CD14-positive monocyte (primary cell): ENCODE measurements at regions not wholly inside any gene's neighbourhood (a gene's known extent, or its start where the extent isn't known, plus 50 kb on each side); places are given as distances from the start of the nearest gene placed in this dataset.
"Not testable (repeated sequence)": the region's sequence is repeated elsewhere in the genome, so short reads cannot be mapped to it uniquely, and the experiment has no call there.

Experiments used
- DNase-seq, 3 donors: peaks; one replicate each; pipeline ENCODE4 v3.0.0-alpha.2; 2011 to 2022
- H2AFZ ChIP-seq: 2 replicates; pipeline ENCODE4 v1.6.0; 2012; ENCODE audit warnings: mild to moderate bottlenecking, low read depth, low read length, inconsistent platforms; ENCODE audit not compliant: insufficient read depth, poor library complexity, severe bottlenecking
- H3K27ac ChIP-seq, 2 donors: 1 replicate in 1 of 2; 2 replicates in 1 of 2; pipeline ENCODE4 v1.5.1; 2012 to 2013; ENCODE audit warnings: low read length in 2 of 2, control low read depth in 1 of 2, inconsistent platforms in 1 of 2, low read depth in 1 of 2, mild to moderate bottlenecking in 1 of 2
- H3K27me3 ChIP-seq, 2 donors: one replicate each; pipeline versions ENCODE4 v1.6.0 to v1.6.1; 2011 to 2013; ENCODE audit warnings: low read length in 2 of 2; ENCODE audit not compliant: control insufficient read depth in 2 of 2, insufficient read depth in 2 of 2
- H3K36me3 ChIP-seq, 2 donors: replicated peaks in 1 of 2; 1 replicate in 1 of 2; 2 replicates in 1 of 2; pipeline versions ENCODE4 v1.5.1 to v1.6.1; 2012 to 2013; ENCODE audit warnings: low read length in 2 of 2, control low read depth in 1 of 2, inconsistent platforms in 1 of 2, mild to moderate bottlenecking in 1 of 2; ENCODE audit not compliant: insufficient read depth in 2 of 2, control insufficient read depth in 1 of 2
- H3K4me1 ChIP-seq, 2 donors: 1 replicate in 1 of 2; 2 replicates in 1 of 2; pipeline versions ENCODE4 v1.5.1 to v1.6.1; 2012 to 2013; ENCODE audit warnings: low read length in 2 of 2, control low read depth in 1 of 2, inconsistent platforms in 1 of 2, mild to moderate bottlenecking in 1 of 2, moderate library complexity in 1 of 2; ENCODE audit not compliant: insufficient read depth in 2 of 2, control insufficient read depth in 1 of 2
- H3K4me2 ChIP-seq: replicated peaks from 2 replicates; pipeline ENCODE3; 2012; ENCODE audit warnings: low read length, moderate library complexity, mild to moderate bottlenecking; ENCODE audit not compliant: poor library complexity, severe bottlenecking; ENCODE audit errors: extremely low read depth
- H3K4me3 ChIP-seq, 3 experiments: fragments of 200-600 bp in 1 of 3; sonication (generic) in 1 of 3; replicated peaks in 1 of 3; 1 replicate in 2 of 3; 2 replicates in 1 of 3; pipeline ENCODE4 v1.5.1; 2011 to 2013; ENCODE audit warnings: low read length in 3 of 3, mild to moderate bottlenecking in 3 of 3, control low read depth in 2 of 3, low read depth in 2 of 3, inconsistent platforms in 1 of 3, moderate library complexity in 1 of 3
- H3K79me2 ChIP-seq: 2 replicates; pipeline ENCODE4 v1.6.0; 2012; ENCODE audit warnings: mild to moderate bottlenecking, control low read depth, inconsistent platforms, low read length, moderate library complexity; ENCODE audit not compliant: insufficient read depth
- H3K9ac ChIP-seq: 2 replicates; pipeline ENCODE4 v1.6.0; 2017; ENCODE audit warnings: low read length, mild to moderate bottlenecking; ENCODE audit not compliant: insufficient read depth, poor library complexity, severe bottlenecking
- H3K9me3 ChIP-seq, 2 donors: replicated peaks in 1 of 2; 1 replicate in 1 of 2; 2 replicates in 1 of 2; pipeline versions ENCODE4 v1.5.1 to v1.6.1; 2012 to 2013; ENCODE audit warnings: low read length in 2 of 2, control low read depth in 1 of 2; ENCODE audit not compliant: control insufficient read depth in 1 of 2, insufficient read depth in 1 of 2
- H4K20me1 ChIP-seq: 2 replicates; pipeline ENCODE4 v1.6.0; 2012; ENCODE audit warnings: mild to moderate bottlenecking, low read length, control low read depth, moderate library complexity; ENCODE audit not compliant: insufficient read depth
- H3K27ac Mint-ChIP-seq, 7 donors: one replicate each; pipeline ENCODE4 v1.8.0; 2020; ENCODE audit warnings: mild to moderate bottlenecking in 7 of 7, mixed read lengths in 7 of 7, moderate library complexity in 6 of 7, inconsistent platforms in 2 of 7
- H3K27me3 Mint-ChIP-seq, 3 donors: one replicate each; pipeline ENCODE4 v1.8.0; 2021 to 2022; ENCODE audit warnings: low read depth in 3 of 3, mild to moderate bottlenecking in 3 of 3, mixed read lengths in 3 of 3, moderate library complexity in 3 of 3, inconsistent platforms in 1 of 3
- H3K36me3 Mint-ChIP-seq, 2 donors: one replicate each; pipeline ENCODE4 v1.8.0; 2020; ENCODE audit warnings: mixed read lengths in 2 of 2, inconsistent platforms in 1 of 2, mild to moderate bottlenecking in 1 of 2
- H3K4me1 Mint-ChIP-seq: one replicate; pipeline ENCODE4 v1.8.0; 2020; ENCODE audit warnings: mild to moderate bottlenecking, mixed read lengths
- H3K4me3 Mint-ChIP-seq, 2 donors: one replicate each; pipeline ENCODE4 v1.8.0; 2020; ENCODE audit warnings: mild to moderate bottlenecking in 2 of 2, mixed read lengths in 2 of 2, moderate library complexity in 1 of 2
- H3K9me3 Mint-ChIP-seq, 7 donors: one replicate each; pipeline ENCODE4 v1.8.0; 2020 to 2022; ENCODE audit warnings: mixed read lengths in 7 of 7, mild to moderate bottlenecking in 6 of 7, moderate library complexity in 6 of 7, inconsistent platforms in 2 of 7
- WGBS: methylation state at CpG from one replicate; pipeline ENCODE4 v1.1.5; 2013; ENCODE audit warnings: missing lambda C conversion rate; ENCODE audit not compliant: insufficient coverage; 5-methylcytosine and 5-hydroxymethylcytosine counted together
- intact Hi-C, 2 donors: fragments of 100-400 bp; cut with micrococcal nuclease; formaldehyde crosslinking; loops; one replicate each; pipeline versions ENCODE4 v1.15.0 to v1.15.1; 2023
- TF ChIP-seq, protein P1 (sequence below): fragments of 200-600 bp; IDR thresholded peaks from one replicate; pipeline ENCODE4 v1.8.0; 2022; ENCODE audit warnings: antibody characterized with exemption, mild to moderate bottlenecking

DNA sequence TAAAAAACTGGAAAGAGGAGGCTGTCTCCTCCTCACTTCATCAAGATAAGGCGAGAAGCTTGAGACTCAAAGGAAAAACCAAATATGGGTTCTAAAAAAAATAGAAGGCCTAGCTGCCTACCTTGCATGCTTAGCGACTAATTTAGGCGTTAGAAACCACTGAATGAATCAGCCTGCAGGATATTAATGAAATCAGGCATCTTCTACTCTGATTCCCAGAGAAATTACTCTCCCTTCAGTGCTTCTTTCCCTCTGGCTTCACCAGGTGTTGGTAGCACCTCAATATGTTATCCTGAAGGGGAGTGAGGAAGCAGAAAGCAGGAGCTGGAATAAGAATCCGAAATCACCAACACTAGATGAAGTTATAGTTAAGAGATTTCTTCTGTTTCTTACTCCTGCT lies 749.8 kb upstream of the NRXN1 start:
- Histone ChIP-seq H3K9ac (no peak overlapping the region), H3K27ac (no peak overlapping the region), H3K36me3 (no peaks in the 10 kb centered on the region), H3K4me2 (no peak overlapping the region), H3K79me2 (no peaks in the 10 kb centered on the region), H3K4me1 (no peaks in the 10 kb centered on the region), H3K27me3 (no peaks in the 10 kb centered on the region), H3K9me3 (peaks cover 0 to 11% of the 10 kb centered on the region in 2 donors), H3K4me3 (no peak overlapping the region), H4K20me1 (no peaks in the 10 kb centered on the region), H2AFZ (no peak overlapping the region)
- H3K4me3 Mint-ChIP-seq: no peak overlapping the region
- TF ChIP-seq, protein P1, sequence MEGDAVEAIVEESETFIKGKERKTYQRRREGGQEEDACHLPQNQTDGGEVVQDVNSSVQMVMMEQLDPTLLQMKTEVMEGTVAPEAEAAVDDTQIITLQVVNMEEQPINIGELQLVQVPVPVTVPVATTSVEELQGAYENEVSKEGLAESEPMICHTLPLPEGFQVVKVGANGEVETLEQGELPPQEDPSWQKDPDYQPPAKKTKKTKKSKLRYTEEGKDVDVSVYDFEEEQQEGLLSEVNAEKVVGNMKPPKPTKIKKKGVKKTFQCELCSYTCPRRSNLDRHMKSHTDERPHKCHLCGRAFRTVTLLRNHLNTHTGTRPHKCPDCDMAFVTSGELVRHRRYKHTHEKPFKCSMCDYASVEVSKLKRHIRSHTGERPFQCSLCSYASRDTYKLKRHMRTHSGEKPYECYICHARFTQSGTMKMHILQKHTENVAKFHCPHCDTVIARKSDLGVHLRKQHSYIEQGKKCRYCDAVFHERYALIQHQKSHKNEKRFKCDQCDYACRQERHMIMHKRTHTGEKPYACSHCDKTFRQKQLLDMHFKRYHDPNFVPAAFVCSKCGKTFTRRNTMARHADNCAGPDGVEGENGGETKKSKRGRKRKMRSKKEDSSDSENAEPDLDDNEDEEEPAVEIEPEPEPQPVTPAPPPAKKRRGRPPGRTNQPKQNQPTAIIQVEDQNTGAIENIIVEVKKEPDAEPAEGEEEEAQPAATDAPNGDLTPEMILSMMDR: no peak
- no peak overlapping the region for H3K27ac Mint-ChIP-seq
- H3K9me3 Mint-ChIP-seq: peaks cover 0 to 5% (median 3%) of the 10 kb centered on the region in 7 donors
- no peak for DNase-seq
- WGBS: 100% methylated on average over 2 of the region's 4 CpGs
- intact Hi-C loops: no loop called here
- H3K27me3 Mint-ChIP-seq: no peaks in the 10 kb centered on the region
- no peaks in the 10 kb centered on the region for H3K36me3 Mint-ChIP-seq
- no peaks in the 10 kb centered on the region for H3K4me1 Mint-ChIP-seq

DNA sequence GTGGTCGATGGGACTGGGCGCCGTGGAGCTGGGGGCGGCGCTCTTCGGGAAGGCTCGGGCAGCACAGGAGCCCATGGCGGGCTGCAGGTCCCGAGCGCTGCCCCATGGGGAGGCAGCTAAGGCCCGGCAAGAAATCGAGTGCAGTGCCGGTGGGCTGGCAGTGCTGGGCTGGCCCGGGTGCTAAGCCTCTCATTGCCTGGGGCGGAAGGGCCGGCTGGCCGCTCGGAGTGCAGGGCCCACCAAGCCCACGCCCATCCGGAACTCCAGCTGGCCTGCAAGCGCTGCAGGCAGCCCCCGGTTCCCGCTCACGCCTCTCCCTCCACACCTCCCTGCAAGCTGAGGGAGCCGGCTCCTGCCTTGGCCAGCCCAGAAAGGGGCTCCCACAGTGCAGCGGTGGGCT lies 748.4 kb upstream of the NRXN1 start:
- DNase-seq: no peak
- Histone ChIP-seq H3K36me3 (no peaks in the 10 kb centered on the region), H2AFZ (no peak overlapping the region), H3K9ac (no peak overlapping the region), H3K79me2 (no peaks in the 10 kb centered on the region), H3K9me3 (peaks cover 2 to 11% of the 10 kb centered on the region in 2 donors), H3K27ac (no peak overlapping the region), H4K20me1 (no peaks in the 10 kb centered on the region), H3K4me1 (no peaks in the 10 kb centered on the region), H3K4me3 (no peak overlapping the region), H3K27me3 (no peaks in the 10 kb centered on the region), H3K4me2 (no peak overlapping the region)
- Mint-ChIP-seq H3K36me3 (no peaks in the 10 kb centered on the region), H3K4me3 (no peak overlapping the region), H3K9me3 (peaks cover 0 to 6% (median 3%) of the 10 kb centered on the region in 7 donors), H3K27ac (no peak overlapping the region), H3K4me1 (no peaks in the 10 kb centered on the region), H3K27me3 (no peaks in the 10 kb centered on the region)
- intact Hi-C loops: no loop called here
- 90% methylated on average over 18 of the region's 26 CpGs for WGBS
- TF ChIP-seq, protein P1: no peak

DNA sequence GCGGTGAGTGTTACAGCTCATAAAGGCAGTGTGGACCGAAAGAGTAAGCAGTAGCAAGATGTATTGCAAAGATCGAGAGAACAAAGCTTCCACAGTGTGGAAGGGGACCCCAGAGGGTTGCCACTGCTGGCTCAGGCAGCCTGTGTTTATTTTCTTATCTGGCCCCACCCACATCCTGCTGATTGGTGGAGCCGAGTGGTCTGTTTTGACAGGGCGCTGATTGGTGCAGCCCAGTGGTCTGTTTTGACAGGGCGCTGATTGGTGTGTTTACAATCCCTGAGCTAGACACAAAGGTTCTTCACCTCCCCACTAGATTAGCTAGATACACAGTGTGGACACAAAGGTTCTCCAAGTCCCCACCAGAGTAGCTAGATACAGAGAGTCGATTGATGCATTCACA lies 747.8 kb upstream of the NRXN1 start:
- not testable (repeated sequence) for H3K4me2 ChIP-seq, H3K9ac ChIP-seq
- 100% methylated on average over 2 of the region's 7 CpGs for WGBS

More for the DNA sequence above, 747.8 kb upstream of the NRXN1 start:
- H3K27me3 Mint-ChIP-seq, H3K4me3 Mint-ChIP-seq, intact Hi-C loops, H3K36me3 Mint-ChIP-seq, H4K20me1 ChIP-seq, H3K36me3 ChIP-seq, H3K4me1 ChIP-seq, H3K27ac ChIP-seq, H3K27ac Mint-ChIP-seq, H3K4me3 ChIP-seq, H2AFZ ChIP-seq, DNase-seq, H3K9me3 Mint-ChIP-seq, H3K79me2 ChIP-seq, H3K27me3 ChIP-seq, H3K4me1 Mint-ChIP-seq: not testable (repeated sequence)
- peaks cover 9 to 17% of the 10 kb centered on the region in 2 donors for H3K9me3 ChIP-seq
